GM21737 (cell line): ENCODE measurements at regions not wholly inside any gene's neighbourhood (a gene's known extent, or its start where the extent isn't known, plus 50 kb on each side); places are given as distances from the start of the nearest gene placed in this dataset.

Experiments
- ATAC-seq: cut with Tn5 transposase; IDR thresholded peaks from one replicate; pipeline ENCODE4 v1.9.1; 2021; ENCODE audit warnings: mild to moderate bottlenecking, moderate library complexity; ENCODE audit not compliant: unreplicated experiment

GRCh38 chr18:53757328-53757727, 467.1 kb downstream of the MBD2 start:
- ATAC-seq, result no peak

GRCh38 chr18:53756610-53756972, 467.9 kb downstream of the MBD2 start:
- ATAC-seq, result no peak

- no peak for ATAC-seq
These were observed 468.4 kb downstream of the MBD2 start for GRCh38 chr18:53755914-53756609.

- no peak for ATAC-seq
These were observed 470.3 kb downstream of the MBD2 start for GRCh38 chr18:53754154-53754553.

- ATAC-seq, result no peak
These were observed 470.9 kb downstream of the MBD2 start for GRCh38 chr18:53753601-53754000.

GRCh38 chr18:53752781-53753367, 471.6 kb downstream of the MBD2 start:
- no peak for ATAC-seq

GRCh38 chr18:53749766-53750165, 474.7 kb downstream of the MBD2 start:
- ATAC-seq, result no peak

GRCh38 chr18:53747663-53748160, 476.8 kb downstream of the MBD2 start:
- ATAC-seq, result no peak

GRCh38 chr18:53747210-53747609, 477.3 kb downstream of the MBD2 start:
- ATAC-seq, result no peak

GRCh38 chr18:53745986-53746385, 478.5 kb downstream of the MBD2 start:
- no peak for ATAC-seq

GRCh38 chr18:53745224-53745967, 479.1 kb downstream of the MBD2 start:
- ATAC-seq, result no peak

GRCh38 chr18:53739700-53740099, 484.8 kb downstream of the MBD2 start:
- ATAC-seq, result no peak

- no peak for ATAC-seq
These were observed 488.9 kb downstream of the MBD2 start for GRCh38 chr18:53735526-53735925.

- ATAC-seq, result no peak
These were observed 509.1 kb downstream of the MBD2 start for GRCh38 chr18:53715243-53715853.

GRCh38 chr18:53710080-53710479, 514.4 kb downstream of the MBD2 start:
- no peak for ATAC-seq

- no peak for ATAC-seq
These were observed 522.0 kb downstream of the MBD2 start for GRCh38 chr18:53702480-53702879.

- ATAC-seq, result no peak
These were observed 522.8 kb downstream of the MBD2 start for GRCh38 chr18:53701697-53702096.

- ATAC-seq, result no peak
These were observed 525.6 kb downstream of the MBD2 start for GRCh38 chr18:53698907-53699306.

GRCh38 chr18:53689886-53690285, 534.6 kb downstream of the MBD2 start:
- no peak for ATAC-seq

GRCh38 chr18:53686965-53687364, 537.5 kb downstream of the MBD2 start:
- ATAC-seq, result no peak

GRCh38 chr18:53682796-53683195, 541.7 kb downstream of the MBD2 start:
- ATAC-seq, result no peak

- ATAC-seq, result no peak
These were observed 547.0 kb downstream of the MBD2 start for GRCh38 chr18:53677480-53677879.
